ENCODE measurements at regions not wholly inside any gene's neighbourhood (a gene's known extent, or its start where the extent isn't known, plus 50 kb on each side); places are given as distances from the start of the nearest gene placed in this dataset.

GRCh38 chr2:16112251-16112971 is 172.1 kb downstream of the MYCN start:
- no peak for TF ChIP-seq CTCF (IDR thresholded peaks at IDR 0.05)
- TF ChIP-seq EP300 (IDR thresholded peaks at IDR 0.05) = no peak
- no peak for TF ChIP-seq POLR2AphosphoS5 (IDR thresholded peaks at IDR 0.05)
- TF ChIP-seq POLR2A (IDR thresholded peaks at IDR 0.05) = no peak

Data from gastroesophageal sphincter (tissue), 3 donors.